Embryonic facial prominence (tissue), 1 donor: ENCODE measurements at regions not wholly inside any gene's neighbourhood (a gene's known extent, or its start where the extent isn't known, plus 50 kb on each side); places are given as distances from the start of the nearest gene placed in this dataset.
"Not testable (repeated sequence)": the region's sequence is repeated elsewhere in the genome, so short reads cannot be mapped to it uniquely, and the experiment has no call there.

ENCODE experiments used
- DNase-seq: peaks from one replicate; pipeline ENCODE4 v3.0.0-alpha.2; 2016; ENCODE audit errors: extremely low spot score

GRCh38 chr16:29200135-29200601 is 206.3 kb downstream of the NPIPB11 start:
- not testable (repeated sequence) for DNase-seq

GRCh38 chr16:29199626-29200025 is 206.9 kb downstream of the NPIPB11 start:
- DNase-seq: not testable (repeated sequence)

DNA sequence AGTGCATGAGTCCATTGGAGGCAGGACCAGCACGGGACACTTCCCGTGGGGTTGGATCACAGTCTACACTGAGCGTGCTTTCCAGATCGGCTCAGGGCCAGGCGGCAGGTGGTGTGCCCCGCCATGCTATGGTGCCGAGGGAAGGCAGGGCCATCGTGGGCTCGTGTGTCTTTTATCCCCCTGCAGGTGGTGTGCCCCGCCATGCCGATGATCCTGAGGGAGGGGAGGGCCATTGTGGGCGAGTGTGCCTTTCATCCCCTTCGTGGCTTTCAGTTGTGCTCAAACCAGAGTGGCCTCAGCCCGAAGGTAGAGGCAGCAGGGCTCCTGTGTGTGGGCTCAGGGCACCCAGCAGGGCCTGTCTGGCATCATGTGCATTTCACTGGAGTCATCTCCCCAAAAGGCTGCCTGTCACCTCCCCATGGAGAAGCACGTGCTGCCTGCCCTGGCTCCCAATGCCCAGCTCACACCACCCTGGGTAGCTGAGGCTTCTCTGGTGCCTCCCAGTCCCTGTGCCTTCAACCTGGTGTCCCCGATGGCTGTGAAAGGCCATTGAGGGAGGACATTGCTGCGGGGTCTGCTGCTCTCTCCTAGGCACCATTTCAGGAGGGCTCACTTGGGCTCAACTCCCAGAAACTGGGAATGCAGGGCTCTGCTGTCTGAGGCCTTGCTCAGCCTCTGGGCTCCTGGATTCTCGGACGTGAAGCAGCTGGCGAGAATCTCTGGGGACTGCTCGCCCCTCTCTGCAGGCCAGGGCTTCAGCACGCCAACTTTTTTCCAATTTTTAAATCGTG is 207.6 kb downstream of the NPIPB11 start:
- DNase-seq: no peak

DNA sequence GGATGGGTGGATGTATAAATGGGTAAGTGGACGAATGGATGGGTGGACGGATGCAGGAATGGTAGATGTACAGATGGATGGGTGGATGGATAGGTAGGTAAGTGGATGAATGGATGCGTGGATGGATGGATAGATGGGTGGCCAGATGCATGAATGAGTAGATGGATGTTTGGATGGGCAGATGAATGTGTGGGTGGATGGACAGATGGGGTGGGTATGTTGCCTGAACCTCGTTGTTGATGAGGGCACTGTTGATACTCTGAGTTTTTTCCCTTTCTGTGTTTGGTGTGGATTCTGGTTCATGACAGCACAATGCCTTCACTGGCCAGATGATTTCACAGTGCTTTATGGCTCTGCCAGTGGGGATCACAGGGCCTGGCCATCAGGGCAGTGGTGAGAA is 208.3 kb downstream of the NPIPB11 start:
- DNase-seq: no peak

GRCh38 chr16:29197494-29198100 is 208.9 kb downstream of the NPIPB11 start:
- DNase-seq: not testable (repeated sequence)

DNA sequence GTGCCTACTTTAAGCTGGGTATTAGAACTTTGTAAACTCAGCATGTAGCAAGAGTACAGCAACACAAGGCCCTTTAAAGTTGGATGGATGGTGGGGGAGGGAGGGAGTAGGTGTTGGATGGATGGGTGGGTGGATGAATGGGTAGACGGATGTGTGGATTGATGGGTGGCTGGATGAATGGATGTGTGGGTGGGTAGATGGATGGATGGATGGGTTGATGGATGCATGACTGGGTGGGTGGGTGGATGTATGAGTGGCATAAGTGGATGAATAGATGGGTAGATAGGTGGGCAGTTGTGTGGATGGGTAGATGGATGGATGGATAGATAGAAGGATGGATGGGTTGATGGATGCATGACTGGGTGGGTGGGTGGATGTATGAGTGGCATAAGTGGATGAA is 209.8 kb downstream of the NPIPB11 start:
- not testable (repeated sequence) for DNase-seq

DNA sequence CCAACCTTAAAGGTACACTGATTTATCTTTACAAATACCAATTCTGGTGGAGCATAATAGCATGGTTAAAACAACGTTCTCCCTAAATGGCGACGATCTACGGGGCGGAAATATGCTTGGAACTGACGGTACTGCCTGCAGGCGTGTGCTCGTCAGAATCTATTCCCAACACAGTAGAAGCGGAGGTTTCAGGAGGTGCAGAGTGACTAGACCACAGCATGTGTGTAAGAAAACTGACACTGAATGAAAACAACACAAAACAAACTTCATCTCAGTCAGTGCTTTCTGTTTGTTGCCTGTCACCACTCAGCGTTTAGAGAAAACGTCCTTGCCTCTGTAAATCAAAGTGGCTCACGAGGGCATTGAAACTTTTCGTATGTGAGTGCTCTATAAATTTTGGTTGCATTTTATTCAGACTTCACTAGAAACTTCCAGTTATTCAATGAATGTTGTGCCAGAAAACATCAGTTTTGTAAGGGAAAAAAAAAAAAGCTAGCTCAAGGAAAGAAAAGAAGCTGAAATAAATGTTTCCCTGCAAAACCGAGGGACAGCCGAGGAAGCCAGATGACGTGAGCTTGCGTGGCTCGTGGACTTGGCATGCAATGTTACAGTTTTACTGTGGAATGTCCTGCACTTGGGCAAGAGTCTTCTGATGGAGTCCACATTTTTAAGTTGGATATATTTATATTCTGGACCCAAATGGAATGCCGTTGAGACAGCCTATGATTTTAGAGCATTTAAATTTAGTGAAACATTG is 210.4 kb downstream of the LAT start:
- DNase-seq: not testable (repeated sequence)

DNA sequence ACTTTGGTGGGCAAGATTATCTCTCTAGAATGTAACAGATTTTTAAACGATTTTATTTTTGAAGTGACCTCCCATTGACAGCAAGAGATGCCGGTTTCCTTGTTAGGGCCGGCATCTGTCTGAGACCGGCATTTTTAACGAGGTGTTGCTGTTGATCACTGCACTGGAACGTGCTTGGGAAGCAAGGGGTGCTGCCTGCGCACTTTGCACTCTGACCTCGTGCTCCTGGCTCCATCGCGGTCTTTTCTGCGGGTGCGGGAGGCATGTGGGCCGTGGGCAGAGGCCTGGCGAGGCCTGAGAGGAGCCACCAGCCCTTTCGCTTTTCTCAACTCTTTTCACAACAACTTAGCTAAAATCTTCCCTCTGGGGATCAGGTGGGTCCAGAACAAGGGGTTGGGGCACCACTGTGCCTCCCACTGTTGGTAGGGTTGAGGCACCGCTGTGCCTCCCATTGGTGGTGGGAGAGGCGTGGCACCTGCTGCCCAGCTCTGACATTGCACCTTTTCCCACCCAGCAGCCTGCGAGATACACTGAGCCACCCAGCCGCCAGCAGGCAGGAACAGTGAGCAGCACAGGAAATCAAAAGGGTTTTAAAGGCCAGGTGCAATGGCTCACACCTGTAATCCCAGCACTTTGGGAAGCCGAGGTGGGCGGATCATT is 209.5 kb downstream of the LAT start:
- DNase-seq: not testable (repeated sequence)

DNA sequence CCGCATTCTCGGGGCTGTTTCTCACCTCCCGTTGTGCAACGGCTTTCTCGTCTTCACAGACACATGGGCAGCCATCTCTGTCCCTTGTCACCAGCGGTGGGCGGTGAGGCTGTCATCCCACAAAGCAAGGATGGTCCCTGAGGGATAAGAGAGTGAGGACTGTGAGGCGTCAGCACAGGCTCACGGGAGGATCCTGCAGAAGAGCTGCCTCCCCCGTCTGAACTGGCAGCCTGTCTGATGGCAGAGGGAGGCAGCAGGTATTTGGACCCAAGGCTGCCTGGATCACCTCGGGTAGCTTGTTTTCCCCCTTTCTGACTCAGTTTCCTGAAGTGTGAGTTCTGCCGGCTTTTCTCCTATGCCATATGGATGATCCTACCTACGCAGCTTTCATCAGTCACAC is 208.8 kb downstream of the LAT start:
- DNase-seq: not testable (repeated sequence)

DNA sequence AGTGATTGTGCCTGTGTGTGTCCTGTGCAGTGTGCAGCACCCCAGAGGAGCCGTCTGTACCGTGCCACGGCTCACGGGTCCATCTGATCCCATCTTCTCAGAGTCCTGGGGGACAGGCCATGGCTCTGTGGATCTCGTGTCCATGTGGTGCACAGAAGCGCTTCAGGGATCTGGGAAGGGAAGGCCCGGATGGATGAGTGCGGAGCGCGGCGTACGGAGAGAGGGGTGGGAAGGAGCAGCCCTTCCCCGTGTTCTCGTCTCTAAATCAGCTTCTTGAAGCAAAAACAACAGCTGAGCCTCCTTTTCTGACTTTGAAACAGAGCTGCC is 208.4 kb downstream of the LAT start:
- not testable (repeated sequence) for DNase-seq

DNA sequence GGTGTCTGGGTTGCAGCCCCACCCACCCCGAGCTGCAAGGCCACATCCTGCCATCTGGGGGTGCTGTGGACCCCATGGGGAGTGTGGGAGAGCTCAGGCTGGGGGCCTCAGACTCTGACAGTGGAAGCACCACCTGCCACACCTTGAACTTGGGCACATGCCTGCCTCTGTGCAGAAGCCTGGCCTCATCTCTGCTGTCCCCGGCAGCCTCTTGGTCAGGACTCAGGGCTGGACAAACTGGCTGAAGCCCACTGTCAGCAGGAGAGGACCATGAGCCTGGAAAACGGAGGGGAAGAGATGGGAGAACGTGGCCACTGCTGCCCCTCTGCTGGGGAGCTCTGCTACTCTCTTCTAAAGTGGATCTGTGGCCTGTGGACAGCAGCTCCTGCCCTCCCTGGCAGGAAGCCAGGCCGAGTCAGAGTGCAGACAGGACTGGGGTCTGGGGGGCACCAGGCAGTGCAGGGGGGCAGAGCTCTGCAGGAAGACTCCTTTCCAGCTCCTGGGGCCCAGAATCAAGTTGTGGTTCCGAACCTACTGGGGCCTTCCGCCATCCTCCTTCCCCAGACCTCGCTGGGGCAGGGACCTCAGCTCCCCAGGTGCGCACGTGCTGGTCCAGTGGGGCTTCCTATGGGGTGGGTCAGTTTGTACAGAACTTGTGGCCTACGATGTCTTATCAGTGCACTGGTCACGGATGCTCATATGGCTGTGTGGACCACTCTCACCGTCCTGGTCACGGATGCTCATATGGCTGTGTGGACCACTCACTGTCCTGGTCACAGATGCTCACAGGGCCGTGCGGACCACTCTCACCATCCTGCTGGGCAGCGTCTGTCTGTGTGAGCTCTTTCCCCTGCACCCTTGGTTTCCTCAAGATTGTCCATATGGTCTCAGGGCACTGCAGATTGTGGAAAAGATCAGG is 207.7 kb downstream of the LAT start:
- DNase-seq: no peak

GRCh38 chr16:29191636-29192180 is 206.9 kb downstream of the LAT start:
- DNase-seq: not testable (repeated sequence)

DNA sequence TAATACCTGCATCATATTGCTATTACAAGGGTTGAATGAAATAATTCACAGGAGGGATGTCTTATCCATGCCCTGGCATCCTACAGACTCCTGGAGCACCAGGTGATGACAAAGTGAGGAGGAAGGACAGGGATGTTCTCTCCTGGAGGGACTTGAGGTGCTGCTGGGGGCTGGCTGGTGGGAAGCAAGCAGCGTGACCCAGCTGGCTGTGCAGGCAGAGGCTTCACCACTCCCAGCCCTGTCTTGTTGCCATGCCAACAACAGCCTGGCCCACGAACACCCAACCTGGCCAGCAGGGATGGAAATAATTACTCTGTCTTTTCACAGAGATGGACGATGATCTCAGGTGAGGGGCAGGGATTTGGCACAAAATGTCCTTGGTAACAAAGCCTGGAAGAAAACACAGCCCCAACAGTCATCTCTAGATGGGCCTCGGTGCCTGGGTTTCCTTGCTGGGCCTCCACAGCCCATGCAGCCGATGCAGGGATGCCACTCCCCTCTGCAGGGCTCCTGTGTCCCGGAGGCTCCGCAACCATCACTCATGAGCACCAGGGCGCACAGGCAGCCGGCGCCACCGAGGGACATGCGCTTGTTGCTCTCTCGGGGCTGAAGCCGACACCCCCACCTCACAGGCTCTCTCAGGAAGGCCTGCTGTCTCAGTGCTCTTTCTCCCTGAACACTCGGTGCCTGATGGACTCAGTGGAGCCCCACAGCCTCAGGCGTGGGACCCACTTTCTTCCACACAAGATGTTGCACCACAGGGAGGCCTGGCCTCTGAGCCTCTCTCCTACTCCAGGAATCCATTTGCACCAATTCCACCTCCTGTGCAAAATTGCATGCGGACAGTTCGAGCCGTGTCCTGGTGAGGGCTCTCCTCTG is 205.9 kb downstream of the LAT start:
- DNase-seq: not testable (repeated sequence)

GRCh38 chr16:29188806-29189205 is 204.0 kb downstream of the LAT start:
- DNase-seq: not testable (repeated sequence)

DNA sequence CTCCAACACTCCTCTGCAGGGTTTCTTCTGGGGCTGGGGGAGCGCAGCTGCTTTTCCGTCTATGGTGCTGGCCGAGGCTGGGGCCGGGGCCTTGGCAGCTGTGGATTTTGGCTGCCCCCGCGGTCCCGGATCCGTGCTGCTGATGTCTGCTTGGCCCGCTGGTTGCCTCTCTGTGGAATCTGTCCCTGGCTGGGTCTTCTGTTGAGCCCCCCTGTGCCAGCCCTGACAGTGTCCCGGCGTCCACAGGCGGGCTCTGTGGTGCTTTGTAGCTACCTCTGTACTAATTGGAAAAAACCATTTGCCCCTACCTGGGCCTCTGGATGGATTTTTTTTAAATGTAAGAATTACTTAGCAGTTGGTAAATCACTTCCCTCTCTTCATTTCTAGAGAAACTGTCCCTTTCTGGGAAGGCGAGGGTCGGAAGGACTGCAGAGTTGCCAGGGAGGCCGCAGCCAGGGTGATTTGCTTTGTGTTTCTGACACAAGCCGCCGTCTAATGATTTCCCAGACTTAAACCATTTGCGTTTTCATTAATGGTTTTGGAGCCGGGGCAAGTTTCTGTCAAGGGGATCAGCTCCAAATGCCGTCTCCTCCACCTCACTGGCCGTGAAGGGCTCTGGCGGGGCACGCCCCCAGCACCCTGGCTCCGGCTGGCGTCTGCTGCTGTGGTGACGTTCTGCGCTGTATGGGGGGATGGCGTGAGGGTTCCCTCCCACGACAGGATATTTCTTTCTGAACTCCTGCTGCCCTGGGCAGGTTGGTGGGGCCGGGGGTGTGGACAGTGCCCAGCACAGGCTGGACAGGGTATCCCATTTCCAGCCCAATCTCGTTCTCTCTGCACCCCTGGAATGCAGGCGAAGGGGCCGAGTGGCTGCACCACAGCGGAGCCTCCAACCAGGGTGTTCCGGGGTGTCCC is 201.7 kb downstream of the LAT start:
- DNase-seq: not testable (repeated sequence)

DNA sequence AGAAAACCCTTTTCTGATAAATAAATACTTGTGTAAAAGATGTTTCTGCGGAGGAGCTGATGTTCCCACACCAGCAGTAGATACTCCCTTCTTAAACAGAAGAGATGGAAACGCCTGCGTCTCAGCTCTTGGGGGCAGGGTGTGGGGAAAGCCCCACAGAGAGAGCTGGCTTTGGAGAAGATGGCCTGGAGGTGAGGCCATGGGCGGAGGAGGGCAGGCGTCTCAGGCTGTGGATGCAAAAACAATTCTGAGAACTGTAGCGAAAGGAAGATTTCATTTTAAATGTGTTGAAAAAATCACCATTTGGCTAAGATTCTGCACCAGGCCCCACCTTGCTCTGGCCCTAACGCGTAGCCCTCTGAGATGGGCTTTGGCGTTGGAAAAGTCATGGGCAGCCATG is 201.0 kb downstream of the LAT start:
- DNase-seq: not testable (repeated sequence)

DNA sequence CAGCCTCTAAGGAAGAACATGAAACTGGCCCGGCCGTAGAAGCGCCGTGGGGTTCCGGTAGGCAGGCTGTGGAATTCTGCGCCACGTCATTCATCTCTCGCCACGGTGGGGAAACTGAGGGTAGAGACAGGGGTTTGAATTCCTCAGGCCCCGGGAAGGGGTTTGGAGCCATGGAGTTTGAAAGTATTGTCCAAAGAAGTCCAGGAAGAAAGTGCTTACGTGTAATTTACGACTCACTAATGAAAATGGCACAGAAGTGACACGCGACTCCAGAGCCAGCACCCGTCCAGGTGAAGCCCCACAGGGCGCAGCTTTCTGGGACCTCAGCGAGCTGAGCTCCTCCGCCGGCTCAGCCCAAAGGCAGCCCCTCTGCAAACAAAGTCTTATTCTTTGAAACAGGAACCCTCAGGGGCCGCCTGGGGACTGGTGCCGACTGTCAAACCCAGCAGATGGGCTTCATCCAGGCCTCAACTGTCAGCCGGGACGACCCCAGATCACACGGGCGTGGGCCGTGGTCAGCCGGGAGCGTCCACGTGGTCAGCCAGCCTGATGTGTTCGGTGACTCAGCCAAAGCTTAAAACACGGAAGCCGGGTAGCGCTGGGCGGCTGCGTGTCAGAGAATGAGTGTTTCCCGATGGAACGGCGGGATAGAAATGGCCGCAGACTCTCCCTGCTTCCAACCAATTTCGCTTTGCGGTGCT is 200.0 kb downstream of the LAT start:
- not testable (repeated sequence) for DNase-seq
